ENCODE measurements at regions not wholly inside any gene's neighbourhood (a gene's known extent, or its start where the extent isn't known, plus 50 kb on each side); places are given as distances from the start of the nearest gene placed in this dataset.

DNA sequence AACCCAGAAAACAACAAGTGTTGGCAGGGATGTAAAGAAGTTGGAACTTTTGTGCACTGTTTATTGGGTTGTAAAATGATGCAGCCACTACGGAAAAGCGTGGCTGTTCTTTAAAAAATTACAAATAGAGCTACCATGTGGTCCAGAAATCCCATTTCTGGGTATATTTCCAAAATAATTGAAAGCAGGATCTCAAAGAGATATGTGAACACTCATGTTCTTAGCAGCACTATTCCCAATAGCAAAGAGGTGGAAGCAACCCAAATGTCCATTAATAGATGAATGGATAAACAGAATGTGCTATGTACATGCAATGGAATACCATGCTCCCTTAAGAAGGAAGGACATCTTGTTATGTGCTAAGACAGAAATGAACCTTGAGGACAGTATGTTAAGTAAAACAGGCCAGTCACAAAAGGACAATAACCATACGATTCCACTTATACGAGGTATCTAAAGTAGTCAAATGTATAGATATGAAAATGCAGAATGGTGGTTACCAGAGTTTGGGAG, 249.5 kb downstream of the PHLDA1 start:
- H3K4me1 ChIP-seq (ENCODE audit: control insufficient read depth, insufficient read depth, low read length): no peaks in the 10 kb centered on the region
- H3K9me3 ChIP-seq (ENCODE audit: control insufficient read depth, insufficient read depth, low read length): no peaks in the 10 kb centered on the region
- H3K36me3 ChIP-seq (ENCODE audit: control insufficient read depth, insufficient read depth, low read length): no peaks in the 10 kb centered on the region
- no CpG with 5 or more reads among the region's 4 CpGs for WGBS (ENCODE audit: insufficient coverage, insufficient read length)
- no peaks in the 10 kb centered on the region for H3K27me3 ChIP-seq (ENCODE audit: control insufficient read depth, insufficient read depth, low read length)
- no peak overlapping the region for H3K27ac ChIP-seq (ENCODE audit: low read length)
- no peak overlapping the region for H3K4me3 ChIP-seq (ENCODE audit: low read length)
- no peak for DNase-seq (ENCODE audit: low read depth, low spot score)

DNA sequence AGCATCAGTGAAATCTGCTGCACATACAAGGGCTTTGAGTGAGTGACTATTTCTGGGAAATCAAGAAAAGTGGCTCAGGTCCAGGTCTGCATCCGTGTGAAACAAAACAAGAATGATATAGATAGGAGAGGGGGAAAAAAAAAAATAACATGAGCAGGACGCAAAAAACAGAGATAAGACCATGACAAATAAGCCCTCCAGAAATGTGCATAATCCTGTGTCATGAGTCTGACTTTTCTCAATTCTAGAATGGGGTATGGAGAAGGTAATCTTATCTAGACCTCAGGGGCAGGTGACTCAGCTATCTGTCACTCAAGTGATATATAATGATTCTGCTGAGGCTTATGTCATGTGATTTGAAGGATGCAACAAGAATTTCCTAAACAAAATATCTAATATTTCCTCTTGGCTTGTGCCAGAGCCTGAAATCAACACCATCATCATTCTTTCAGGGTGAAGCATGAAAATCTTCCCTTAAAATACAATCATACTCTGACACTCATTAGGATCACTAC, 250.0 kb downstream of the PHLDA1 start:
- Histone ChIP-seq H3K27me3 (ENCODE audit: control insufficient read depth, insufficient read depth, low read length) (no peaks in the 10 kb centered on the region), H3K27ac (ENCODE audit: low read length) (no peak overlapping the region), H3K36me3 (ENCODE audit: control insufficient read depth, insufficient read depth, low read length) (no peaks in the 10 kb centered on the region), H3K9me3 (ENCODE audit: control insufficient read depth, insufficient read depth, low read length) (no peaks in the 10 kb centered on the region), H3K4me1 (ENCODE audit: control insufficient read depth, insufficient read depth, low read length) (no peaks in the 10 kb centered on the region), H3K4me3 (ENCODE audit: low read length) (no peak overlapping the region)
- WGBS (ENCODE audit: insufficient coverage, insufficient read length): no CpG with 5 or more reads among the region's 2 CpGs
- DNase-seq (ENCODE audit: low read depth, low spot score): no peak

DNA sequence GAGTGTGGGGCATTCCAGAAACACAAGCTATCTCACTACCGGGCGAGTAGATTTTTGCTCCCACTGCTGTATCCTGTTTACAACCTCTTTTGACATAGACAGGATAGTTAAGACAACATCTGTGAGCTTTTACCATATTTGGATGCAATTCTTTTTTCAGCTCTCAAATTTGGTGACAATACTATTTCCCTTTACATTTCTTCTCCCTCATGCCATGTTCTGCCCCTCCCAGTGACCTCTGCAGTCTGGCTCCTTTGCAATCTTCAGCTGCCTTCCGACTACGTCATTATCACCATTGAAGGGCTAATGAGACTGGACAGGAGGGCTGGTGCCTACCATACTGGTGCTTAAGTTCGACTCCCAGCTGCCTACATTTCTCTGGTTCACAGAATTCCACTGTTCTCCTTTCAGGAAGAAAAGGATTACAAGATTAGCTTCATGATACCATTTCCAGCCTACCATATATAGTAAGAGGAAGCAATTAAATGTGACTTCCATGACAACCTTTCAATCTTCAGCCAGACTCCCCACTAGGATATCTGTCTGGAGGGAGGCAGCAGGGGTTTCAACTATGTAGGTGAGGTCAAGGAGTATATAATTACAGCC, 251.6 kb downstream of the PHLDA1 start:
- no peak for DNase-seq (ENCODE audit: low read depth, low spot score)
- no peaks in the 10 kb centered on the region for H3K27me3 ChIP-seq (ENCODE audit: control insufficient read depth, insufficient read depth, low read length)
- H3K9me3 ChIP-seq (ENCODE audit: control insufficient read depth, insufficient read depth, low read length): no peaks in the 10 kb centered on the region
- no peak overlapping the region for H3K4me3 ChIP-seq (ENCODE audit: low read length)
- H3K27ac ChIP-seq (ENCODE audit: low read length): no peak overlapping the region
- H3K36me3 ChIP-seq (ENCODE audit: control insufficient read depth, insufficient read depth, low read length): no peaks in the 10 kb centered on the region
- WGBS (ENCODE audit: insufficient coverage, insufficient read length): no CpG with 5 or more reads among the region's 5 CpGs
- no peaks in the 10 kb centered on the region for H3K4me1 ChIP-seq (ENCODE audit: control insufficient read depth, insufficient read depth, low read length)

DNA sequence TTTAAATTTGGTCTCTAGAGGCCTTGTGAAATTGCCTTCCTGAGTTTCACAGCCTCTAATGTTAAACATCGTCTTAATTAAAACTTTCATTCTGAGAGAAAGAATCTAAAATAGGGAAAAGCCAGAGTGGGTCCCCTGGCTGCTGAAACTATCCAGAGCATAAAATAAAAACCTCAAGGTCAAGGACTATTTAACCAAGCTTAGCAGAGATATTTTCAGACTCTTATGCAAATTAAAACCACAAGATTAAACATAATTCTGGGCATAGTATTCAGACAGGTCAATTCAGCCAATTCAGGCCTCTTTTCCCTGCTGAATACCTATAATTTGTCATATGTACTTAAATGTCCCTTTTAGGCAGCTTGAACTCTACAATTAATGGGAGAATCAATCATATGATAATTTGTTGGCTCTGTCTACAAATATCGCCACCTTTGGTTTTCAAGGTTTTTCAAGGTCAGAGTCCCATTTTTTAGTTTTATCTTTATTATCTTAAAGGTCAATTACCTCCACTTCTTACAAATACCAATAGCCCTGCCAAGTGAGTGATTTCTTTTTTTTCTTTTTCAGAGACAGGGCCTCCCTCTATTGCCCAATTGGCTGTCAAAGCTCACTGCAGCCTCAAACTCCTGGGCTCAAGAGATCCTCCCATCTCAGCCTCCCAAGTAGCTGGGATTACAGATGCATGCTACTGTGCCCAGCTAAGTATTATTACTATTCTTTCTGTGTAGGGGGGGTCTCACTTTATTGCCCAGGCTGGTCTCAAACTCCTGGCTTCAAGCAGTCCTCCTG, 257.1 kb downstream of the PHLDA1 start:
- no CpG with 5 or more reads among the region's 2 CpGs for WGBS (ENCODE audit: insufficient coverage, insufficient read length)
- no peak overlapping the region for H3K4me3 ChIP-seq (ENCODE audit: low read length)
- no peak overlapping the region for H3K27ac ChIP-seq (ENCODE audit: low read length)
- DNase-seq (ENCODE audit: low read depth, low spot score): no peak
- no peaks in the 10 kb centered on the region for H3K4me1 ChIP-seq (ENCODE audit: control insufficient read depth, insufficient read depth, low read length)
- H3K36me3 ChIP-seq (ENCODE audit: control insufficient read depth, insufficient read depth, low read length): no peaks in the 10 kb centered on the region
- no peaks in the 10 kb centered on the region for H3K9me3 ChIP-seq (ENCODE audit: control insufficient read depth, insufficient read depth, low read length)
- H3K27me3 ChIP-seq (ENCODE audit: control insufficient read depth, insufficient read depth, low read length): no peaks in the 10 kb centered on the region

DNA sequence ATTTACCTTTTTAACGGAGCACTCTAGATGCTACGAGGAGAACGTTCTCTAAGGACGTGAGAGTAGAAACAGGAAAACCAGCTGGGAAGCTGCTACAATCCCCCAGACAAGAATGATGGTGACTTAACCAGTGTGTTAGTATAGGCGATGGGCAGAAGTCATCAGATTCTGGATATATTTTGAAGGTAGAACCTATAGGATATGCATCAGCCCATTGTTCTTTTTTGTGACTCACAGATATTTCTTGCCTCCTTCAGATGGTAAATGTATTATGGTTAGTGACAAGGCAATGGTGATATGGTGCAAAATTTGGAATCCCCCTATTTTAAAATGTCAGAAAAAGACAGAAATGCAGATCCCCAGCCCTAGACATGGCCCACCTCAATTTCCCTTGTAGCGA, 258.2 kb downstream of the PHLDA1 start:
- Histone ChIP-seq H3K9me3 (ENCODE audit: control insufficient read depth, insufficient read depth, low read length) (no peaks in the 10 kb centered on the region), H3K27me3 (ENCODE audit: control insufficient read depth, insufficient read depth, low read length) (no peaks in the 10 kb centered on the region), H3K4me3 (ENCODE audit: low read length) (no peak overlapping the region), H3K27ac (ENCODE audit: low read length) (no peak overlapping the region), H3K36me3 (ENCODE audit: control insufficient read depth, insufficient read depth, low read length) (no peaks in the 10 kb centered on the region), H3K4me1 (ENCODE audit: control insufficient read depth, insufficient read depth, low read length) (no peaks in the 10 kb centered on the region)
- DNase-seq (ENCODE audit: low read depth, low spot score): no peak
- WGBS (ENCODE audit: insufficient coverage, insufficient read length): no CpG with 5 or more reads among the region's 6 CpGs

DNA sequence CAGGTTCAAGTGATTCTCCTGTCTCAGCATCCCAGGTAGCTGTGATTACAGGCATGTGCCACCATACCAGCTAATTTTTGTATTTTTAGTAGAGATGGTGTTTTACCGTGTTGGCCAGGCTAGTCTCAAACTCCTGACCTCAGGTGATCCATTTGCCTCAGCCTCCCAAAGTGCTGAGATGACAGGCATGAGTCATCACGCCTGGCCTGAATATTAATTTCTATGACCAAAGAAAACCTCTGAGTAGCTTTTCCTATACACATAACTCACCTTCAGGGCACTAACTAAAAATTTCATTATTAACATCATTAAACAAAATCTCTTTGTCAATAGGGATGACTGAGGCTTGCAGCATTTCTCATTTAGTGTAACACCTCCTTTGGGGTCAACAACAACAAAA, 259.6 kb upstream of the KRR1 start:
- H3K4me3 ChIP-seq (ENCODE audit: low read length): no peak overlapping the region
- WGBS (ENCODE audit: insufficient coverage, insufficient read length): no CpG with 5 or more reads among the region's 2 CpGs
- H3K36me3 ChIP-seq (ENCODE audit: control insufficient read depth, insufficient read depth, low read length): no peaks in the 10 kb centered on the region
- no peak overlapping the region for H3K27ac ChIP-seq (ENCODE audit: low read length)
- no peaks in the 10 kb centered on the region for H3K27me3 ChIP-seq (ENCODE audit: control insufficient read depth, insufficient read depth, low read length)
- peaks cover 2% of the 10 kb centered on the region; the same call in 1 of the 2 replicates for H3K4me1 ChIP-seq (ENCODE audit: control insufficient read depth, insufficient read depth, low read length)
- no peak for DNase-seq (ENCODE audit: low read depth, low spot score)
- H3K9me3 ChIP-seq (ENCODE audit: control insufficient read depth, insufficient read depth, low read length): no peaks in the 10 kb centered on the region

DNA sequence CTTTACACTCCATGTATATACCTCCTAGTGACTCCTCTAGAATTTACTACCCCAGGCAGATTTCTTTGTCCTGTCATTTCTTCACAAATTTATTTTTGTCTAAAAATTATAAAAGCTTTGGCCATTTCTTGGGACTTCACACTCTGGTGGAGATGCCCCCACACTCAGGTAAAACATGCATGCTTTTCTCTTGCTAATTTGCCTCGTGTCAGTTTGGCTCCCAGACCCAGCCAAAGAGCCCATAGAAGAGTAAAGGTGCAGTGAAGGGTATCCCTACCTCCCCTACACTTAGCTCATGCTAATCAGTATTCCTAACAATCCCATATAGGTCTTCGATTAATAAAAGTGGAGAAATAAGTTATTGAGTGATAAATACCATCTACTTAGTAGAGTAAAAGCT, 256.5 kb upstream of the KRR1 start:
- peaks cover 3% of the 10 kb centered on the region; the same call in 1 of the 2 replicates for H3K4me1 ChIP-seq (ENCODE audit: control insufficient read depth, insufficient read depth, low read length)
- no CpG with 5 or more reads among the region's 2 CpGs for WGBS (ENCODE audit: insufficient coverage, insufficient read length)
- no peaks in the 10 kb centered on the region for H3K27me3 ChIP-seq (ENCODE audit: control insufficient read depth, insufficient read depth, low read length)
- no peaks in the 10 kb centered on the region for H3K36me3 ChIP-seq (ENCODE audit: control insufficient read depth, insufficient read depth, low read length)
- H3K4me3 ChIP-seq (ENCODE audit: low read length): no peak overlapping the region
- DNase-seq (ENCODE audit: low read depth, low spot score): no peak
- no peak overlapping the region for H3K27ac ChIP-seq (ENCODE audit: low read length)
- H3K9me3 ChIP-seq (ENCODE audit: control insufficient read depth, insufficient read depth, low read length): no peaks in the 10 kb centered on the region

DNA sequence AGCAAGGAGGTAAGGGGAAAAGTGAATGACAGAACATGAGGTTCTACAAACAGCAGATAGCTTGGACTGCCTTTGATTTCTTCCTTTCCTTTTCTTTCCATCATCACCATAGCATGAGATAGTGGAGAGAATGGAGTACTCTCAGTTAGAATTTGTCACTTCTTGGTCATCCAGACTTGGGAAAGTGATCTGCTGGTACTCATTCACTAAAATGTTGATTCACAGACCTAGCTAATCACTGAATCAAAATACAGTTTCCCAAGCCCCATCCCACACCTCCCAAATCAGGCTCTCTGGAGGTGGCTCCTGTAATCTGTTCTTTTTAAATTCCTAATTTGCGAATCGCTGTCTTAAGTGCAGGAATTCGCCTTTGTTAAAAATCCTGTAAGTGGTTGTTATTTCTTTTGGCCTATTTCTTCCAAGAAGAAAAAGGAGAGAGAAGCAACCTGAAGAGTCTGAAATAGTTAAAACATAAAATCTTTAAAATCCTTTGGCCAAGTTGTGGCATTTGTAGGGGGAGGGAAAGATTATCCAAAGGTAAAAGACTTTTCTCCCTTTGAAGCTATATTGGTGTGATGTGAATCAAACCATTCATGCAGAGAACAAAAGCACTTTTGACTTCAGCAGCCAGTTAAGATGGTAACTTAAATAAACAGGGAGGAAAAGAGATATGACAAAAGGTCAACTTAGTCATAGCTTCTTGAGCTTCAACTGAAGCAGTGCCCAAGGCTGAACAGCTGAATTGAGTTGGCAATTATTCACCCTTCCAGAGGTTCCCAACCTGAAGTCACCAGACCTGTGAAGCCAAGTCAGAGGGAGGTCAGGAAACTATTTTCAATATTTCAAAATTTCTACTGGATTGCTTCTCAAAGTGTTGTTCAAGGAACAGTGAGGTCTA, 255.1 kb upstream of the KRR1 start:
- no peak for DNase-seq (ENCODE audit: low read depth, low spot score)
- no peaks in the 10 kb centered on the region for H3K36me3 ChIP-seq (ENCODE audit: control insufficient read depth, insufficient read depth, low read length)
- H3K27ac ChIP-seq (ENCODE audit: low read length): no peak overlapping the region
- peaks cover 3% of the 10 kb centered on the region; the same call in 1 of the 2 replicates for H3K4me1 ChIP-seq (ENCODE audit: control insufficient read depth, insufficient read depth, low read length)
- H3K27me3 ChIP-seq (ENCODE audit: control insufficient read depth, insufficient read depth, low read length): no peaks in the 10 kb centered on the region
- WGBS (ENCODE audit: insufficient coverage, insufficient read length): no CpG with 5 or more reads among the region's 3 CpGs
- H3K4me3 ChIP-seq (ENCODE audit: low read length): no peak overlapping the region
- no peaks in the 10 kb centered on the region for H3K9me3 ChIP-seq (ENCODE audit: control insufficient read depth, insufficient read depth, low read length)

DNA sequence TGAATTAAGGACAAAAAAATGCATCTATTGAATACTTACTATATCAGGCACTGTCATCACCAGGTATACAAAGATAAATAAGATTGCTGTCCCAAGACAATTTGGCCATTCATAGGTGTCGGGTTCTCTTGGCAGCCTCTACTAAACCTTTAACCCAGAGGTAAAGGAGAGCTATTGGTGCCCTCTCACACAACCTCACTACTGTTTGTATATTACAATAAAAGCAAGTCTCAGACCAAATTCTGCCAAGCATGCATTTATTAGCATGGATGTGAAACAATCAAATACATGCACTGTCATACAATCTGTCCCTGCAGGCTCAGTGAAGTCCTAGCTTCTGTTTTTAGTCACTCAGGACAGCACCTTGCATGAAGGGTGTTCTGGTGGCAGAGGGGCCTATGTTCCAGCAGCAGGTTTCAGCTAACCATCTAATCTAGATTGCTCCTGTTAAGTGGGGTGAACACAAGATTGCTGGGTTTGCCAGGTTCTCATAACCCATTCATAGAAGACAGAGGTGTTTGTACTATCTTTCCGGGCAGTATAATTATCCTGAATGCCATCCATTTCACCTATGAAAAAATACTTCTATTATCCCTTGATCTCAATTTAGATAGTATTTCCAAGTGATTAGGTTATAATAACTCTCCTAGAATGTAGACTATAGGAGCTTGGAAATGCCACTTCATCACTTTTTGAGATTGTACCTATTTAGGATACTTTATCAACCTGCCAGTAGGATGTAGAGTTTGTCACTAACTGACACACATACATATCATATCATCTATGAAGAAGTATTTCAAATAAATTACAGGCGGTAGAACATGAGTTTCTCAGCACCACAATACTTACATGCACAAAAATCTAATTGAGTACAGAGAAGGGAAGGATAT, 254.0 kb upstream of the KRR1 start:
- Histone ChIP-seq H3K4me3 (ENCODE audit: low read length) (no peak overlapping the region), H3K27me3 (ENCODE audit: control insufficient read depth, insufficient read depth, low read length) (no peaks in the 10 kb centered on the region), H3K9me3 (ENCODE audit: control insufficient read depth, insufficient read depth, low read length) (no peaks in the 10 kb centered on the region), H3K4me1 (ENCODE audit: control insufficient read depth, insufficient read depth, low read length) (peaks cover 3% of the 10 kb centered on the region; the same call in 1 of the 2 replicates), H3K36me3 (ENCODE audit: control insufficient read depth, insufficient read depth, low read length) (no peaks in the 10 kb centered on the region), H3K27ac (ENCODE audit: low read length) (no peak overlapping the region)
- WGBS (ENCODE audit: insufficient coverage, insufficient read length): no CpG with 5 or more reads among the region's 3 CpGs
- no peak for DNase-seq (ENCODE audit: low read depth, low spot score)
